ENCODE measurements at regions not wholly inside any gene's neighbourhood (a gene's known extent, or its start where the extent isn't known, plus 50 kb on each side); places are given as distances from the start of the nearest gene placed in this dataset.

GRCh38 chr2:164436131-164436530, 185.2 kb downstream of the GRB14 start:
- TF ChIP-seq MAX (IDR thresholded peaks at IDR 0.05) (no peak), E2F6 (IDR thresholded peaks at IDR 0.05) (no peak), CTCF (IDR thresholded peaks at IDR 0.05; ENCODE audit: control extremely low read depth in 1 of 3, insufficient read depth in 1 of 3, low read depth in 1 of 3, low read length in 3 of 3) (no peak), EZH2 (IDR thresholded peaks at IDR 0.05; ENCODE audit: low read depth, low read length, severe bottlenecking) (no peak), CBX8 (IDR thresholded peaks at IDR 0.05; ENCODE audit: borderline replicate concordance, low read depth, low read length) (no peak), POLR2A (IDR thresholded peaks at IDR 0.05; ENCODE audit: control extremely low read depth in 1 of 2, low read depth in 2 of 2, low read length in 2 of 2) (no peak), TEAD4 (IDR thresholded peaks at IDR 0.05; ENCODE audit: low read depth, low read length) (no peak), CREB1 (IDR thresholded peaks at IDR 0.05) (no peak), POLR2AphosphoS5 (IDR thresholded peaks at IDR 0.05; ENCODE audit: low read depth, low read length) (no peak), SIX5 (IDR thresholded peaks at IDR 0.05; ENCODE audit: low read depth, low read length) (no peak), ATF2 (IDR thresholded peaks at IDR 0.05; ENCODE audit: low read length) (no peak), CBX5 (IDR thresholded peaks at IDR 0.05; ENCODE audit: low read depth, low read length) (no peak)

Data from H1 (cell line).